T-helper 17 cell (primary cell): ENCODE measurements at regions not wholly inside any gene's neighbourhood (a gene's known extent, or its start where the extent isn't known, plus 50 kb on each side); places are given as distances from the start of the nearest gene placed in this dataset.

ENCODE experiments used
- ATAC-seq: fragments of 150-1000 bp; cut with Tn5 transposase; 2 replicates; pipeline ENCODE4 v1.10.0; 2021; ENCODE audit warnings: mild to moderate bottlenecking, moderate library complexity
- DNase-seq, 3 donors: peaks; one replicate each; pipeline versions ENCODE4 v3.0.0 to v3.0.0-alpha.2; 2020 to 2021
- H3K9me3 ChIP-seq: one replicate; pipeline ENCODE4 v1.7.0; 2013; ENCODE audit warnings: low read length, mild to moderate bottlenecking; ENCODE audit not compliant: control insufficient read depth, poor library complexity, severe bottlenecking
- H3K27ac Mint-ChIP-seq: one replicate; pipeline ENCODE4 v1.8.0; 2022; ENCODE audit warnings: mild to moderate bottlenecking, moderate library complexity, mixed read lengths
- H3K27me3 Mint-ChIP-seq: one replicate; pipeline ENCODE4 v1.8.0; 2022; ENCODE audit warnings: mixed read lengths
- H3K36me3 Mint-ChIP-seq: one replicate; pipeline ENCODE4 v1.8.0; 2022; ENCODE audit warnings: low read depth, mixed read lengths
- H3K4me1 Mint-ChIP-seq: one replicate; pipeline ENCODE4 v1.8.0; 2022; ENCODE audit warnings: mild to moderate bottlenecking, mixed read lengths
- H3K4me3 Mint-ChIP-seq: one replicate; pipeline ENCODE4 v1.8.0; 2022; ENCODE audit warnings: mild to moderate bottlenecking, moderate library complexity, mixed read lengths

- DNase-seq, result no peak
- Mint-ChIP-seq H3K27me3 (no peaks in the 10 kb centered on the region), H3K4me1 (no peaks in the 10 kb centered on the region), H3K36me3 (no peaks in the 10 kb centered on the region), H3K4me3 (no peak overlapping the region), H3K27ac (no peak overlapping the region)
- ATAC-seq, result no peak
- no peaks in the 10 kb centered on the region for H3K9me3 ChIP-seq
Observed at GRCh38 chr11:105230586-105230985, 91.0 kb upstream of the CARD18 start.

GRCh38 chr11:105229761-105230160 lies 90.2 kb upstream of the CARD18 start:
- H3K27ac Mint-ChIP-seq, result no peak overlapping the region
- DNase-seq (no peak), ATAC-seq (no peak)
- H3K9me3 ChIP-seq, result no peaks in the 10 kb centered on the region
- no peaks in the 10 kb centered on the region for H3K4me1 Mint-ChIP-seq
- peaks cover 6% of the 10 kb centered on the region for H3K27me3 Mint-ChIP-seq
- H3K4me3 Mint-ChIP-seq, result no peak overlapping the region
- no peaks in the 10 kb centered on the region for H3K36me3 Mint-ChIP-seq

- H3K4me1 Mint-ChIP-seq, result no peaks in the 10 kb centered on the region
- DNase-seq, result no peak
- ATAC-seq, result no peak
- no peaks in the 10 kb centered on the region for H3K9me3 ChIP-seq
- H3K4me3 Mint-ChIP-seq, result no peak overlapping the region
- H3K36me3 Mint-ChIP-seq, result no peaks in the 10 kb centered on the region
- H3K27me3 Mint-ChIP-seq, result peaks cover 9% of the 10 kb centered on the region
- no peak overlapping the region for H3K27ac Mint-ChIP-seq
Observed at GRCh38 chr11:105229257-105229656, 89.7 kb upstream of the CARD18 start.

- DNase-seq (no peak), ATAC-seq (no peak)
- no peaks in the 10 kb centered on the region for H3K36me3 Mint-ChIP-seq
- H3K4me1 Mint-ChIP-seq, result no peaks in the 10 kb centered on the region
- no peak overlapping the region for H3K27ac Mint-ChIP-seq
- H3K4me3 Mint-ChIP-seq, result no peak overlapping the region
- H3K9me3 ChIP-seq, result no peaks in the 10 kb centered on the region
- peaks cover 9% of the 10 kb centered on the region for H3K27me3 Mint-ChIP-seq
Observed at GRCh38 chr11:105227363-105227762, 87.8 kb upstream of the CARD18 start.

GRCh38 chr11:105226766-105227165 lies 87.2 kb upstream of the CARD18 start:
- Mint-ChIP-seq H3K27me3 (peaks cover 9% of the 10 kb centered on the region), H3K27ac (no peak overlapping the region), H3K4me1 (no peaks in the 10 kb centered on the region), H3K36me3 (no peaks in the 10 kb centered on the region), H3K4me3 (no peak overlapping the region)
- no peaks in the 10 kb centered on the region for H3K9me3 ChIP-seq
- no peak for DNase-seq
- no peak for ATAC-seq

- Mint-ChIP-seq H3K27ac (no peak overlapping the region), H3K36me3 (no peaks in the 10 kb centered on the region), H3K4me3 (no peak overlapping the region), H3K4me1 (no peaks in the 10 kb centered on the region), H3K27me3 (peaks cover 9% of the 10 kb centered on the region)
- no peaks in the 10 kb centered on the region for H3K9me3 ChIP-seq
- DNase-seq (no peak), ATAC-seq (no peak)
Observed at GRCh38 chr11:105226091-105226490, 86.5 kb upstream of the CARD18 start.

GRCh38 chr11:105224482-105225253 lies 85.1 kb upstream of the CARD18 start:
- ATAC-seq (no peak), DNase-seq (no peak)
- no peaks in the 10 kb centered on the region for H3K9me3 ChIP-seq
- Mint-ChIP-seq H3K4me3 (no peak overlapping the region), H3K27ac (no peak overlapping the region), H3K27me3 (peaks cover 9% of the 10 kb centered on the region), H3K4me1 (no peaks in the 10 kb centered on the region), H3K36me3 (no peaks in the 10 kb centered on the region)

GRCh38 chr11:105220121-105220520 lies 80.6 kb upstream of the CARD18 start:
- no peak for DNase-seq
- Mint-ChIP-seq H3K4me1 (no peaks in the 10 kb centered on the region), H3K27ac (no peak overlapping the region), H3K36me3 (no peaks in the 10 kb centered on the region), H3K27me3 (peaks cover 10% of the 10 kb centered on the region), H3K4me3 (no peak overlapping the region)
- H3K9me3 ChIP-seq, result no peaks in the 10 kb centered on the region
- ATAC-seq, result no peak

GRCh38 chr11:105219670-105220069 lies 80.1 kb upstream of the CARD18 start:
- Mint-ChIP-seq H3K4me3 (no peak overlapping the region), H3K4me1 (no peaks in the 10 kb centered on the region), H3K36me3 (no peaks in the 10 kb centered on the region), H3K27ac (no peak overlapping the region), H3K27me3 (peaks cover 6% of the 10 kb centered on the region)
- H3K9me3 ChIP-seq, result no peaks in the 10 kb centered on the region
- no peak for DNase-seq
- ATAC-seq, result no peak

- H3K4me1 Mint-ChIP-seq, result no peaks in the 10 kb centered on the region
- peaks cover 4% of the 10 kb centered on the region for H3K27me3 Mint-ChIP-seq
- no peaks in the 10 kb centered on the region for H3K9me3 ChIP-seq
- ATAC-seq, result no peak
- no peak overlapping the region for H3K27ac Mint-ChIP-seq
- no peak overlapping the region for H3K4me3 Mint-ChIP-seq
- no peak for DNase-seq
- no peaks in the 10 kb centered on the region for H3K36me3 Mint-ChIP-seq
Observed at GRCh38 chr11:105219269-105219668, 79.7 kb upstream of the CARD18 start.

- Mint-ChIP-seq H3K27me3 (peaks cover 9% of the 10 kb centered on the region), H3K4me3 (no peak overlapping the region), H3K36me3 (no peaks in the 10 kb centered on the region), H3K4me1 (no peaks in the 10 kb centered on the region), H3K27ac (no peak overlapping the region)
- ATAC-seq (no peak), DNase-seq (no peak)
- H3K9me3 ChIP-seq, result no peaks in the 10 kb centered on the region
Observed at GRCh38 chr11:105215528-105215927, 76.0 kb upstream of the CARD18 start.

- DNase-seq, result no peak
Observed at GRCh38 chr11:105211806-105212554, 72.4 kb upstream of the CARD18 start.

GRCh38 chr11:105208019-105208418 lies 68.5 kb upstream of the CARD18 start:
- H3K36me3 Mint-ChIP-seq, result no peaks in the 10 kb centered on the region
- H3K9me3 ChIP-seq, result no peaks in the 10 kb centered on the region
- H3K27ac Mint-ChIP-seq, result no peak overlapping the region
- DNase-seq, result no peak
- H3K27me3 Mint-ChIP-seq, result no peaks in the 10 kb centered on the region
- H3K4me1 Mint-ChIP-seq, result peaks cover 6% of the 10 kb centered on the region
- H3K4me3 Mint-ChIP-seq, result no peak overlapping the region
- no peak for ATAC-seq

More at GRCh38 chr11:105211806-105212554, 72.4 kb upstream of the CARD18 start:
- no peaks in the 10 kb centered on the region for H3K9me3 ChIP-seq
- Mint-ChIP-seq H3K4me1 (no peaks in the 10 kb centered on the region), H3K27ac (no peak overlapping the region), H3K4me3 (no peak overlapping the region), H3K27me3 (peaks cover 8% of the 10 kb centered on the region), H3K36me3 (no peaks in the 10 kb centered on the region)
- ATAC-seq, result no peak

GRCh38 chr11:105206633-105207032 lies 67.1 kb upstream of the CARD18 start:
- no peaks in the 10 kb centered on the region for H3K27me3 Mint-ChIP-seq
- no peak overlapping the region for H3K27ac Mint-ChIP-seq
- H3K4me3 Mint-ChIP-seq, result no peak overlapping the region
- DNase-seq (no peak), ATAC-seq (no peak)
- no peaks in the 10 kb centered on the region for H3K9me3 ChIP-seq
- H3K4me1 Mint-ChIP-seq, result peaks cover 13% of the 10 kb centered on the region
- no peaks in the 10 kb centered on the region for H3K36me3 Mint-ChIP-seq
